Fibroblast of lung (primary cell): ENCODE measurements at regions not wholly inside any gene's neighbourhood (a gene's known extent, or its start where the extent isn't known, plus 50 kb on each side); places are given as distances from the start of the nearest gene placed in this dataset.
"Not testable (repeated sequence)": the region's sequence is repeated elsewhere in the genome, so short reads cannot be mapped to it uniquely, and the experiment has no call there.

Experiments
- DNase-seq, 2 donors: peaks; one replicate each; pipeline versions ENCODE4 v3.0.0 to v3.0.0-alpha.2; 2010; ENCODE audit warnings: low read depth in 2 of 2
- H2AFZ ChIP-seq: 2 replicates; pipeline ENCODE4 v1.5.1; 2012; ENCODE audit warnings: low read length, control low read depth, inconsistent platforms
- H3K27ac ChIP-seq: 2 replicates; pipeline ENCODE4 v1.5.1; 2011; ENCODE audit warnings: low read length, control low read depth; ENCODE audit not compliant: insufficient read depth
- H3K27me3 ChIP-seq: 2 replicates; pipeline ENCODE4 v1.5.1; 2011; ENCODE audit warnings: mild to moderate bottlenecking, low read length; ENCODE audit not compliant: control insufficient read depth, insufficient read depth
- H3K36me3 ChIP-seq: 2 replicates; pipeline ENCODE4 v1.5.1; 2011; ENCODE audit warnings: low read length; ENCODE audit not compliant: control insufficient read depth, insufficient read depth
- H3K4me1 ChIP-seq: 2 replicates; pipeline ENCODE4 v1.5.1; 2011; ENCODE audit warnings: low read length; ENCODE audit not compliant: control insufficient read depth, insufficient read depth; ENCODE audit errors: extremely low read depth
- H3K4me2 ChIP-seq: 2 replicates; pipeline ENCODE4 v1.5.1; 2011; ENCODE audit warnings: low read length, control low read depth; ENCODE audit not compliant: insufficient read depth; ENCODE audit errors: extremely low read depth
- H3K4me3 ChIP-seq, 4 experiments: fragments of 200-600 bp in 1 of 4; sonication (generic) in 1 of 4; replicated peaks in 1 of 4; 2 replicates each; pipeline ENCODE4 v1.5.1; 2011 to 2016; ENCODE audit warnings: low read length in 4 of 4, low read depth in 3 of 4, mild to moderate bottlenecking in 3 of 4, control low read depth in 2 of 4, inconsistent platforms in 1 of 4, mixed read lengths in 1 of 4; ENCODE audit not compliant: insufficient read depth in 1 of 4; ENCODE audit errors: control extremely low read depth in 1 of 4
- H3K79me2 ChIP-seq: 2 replicates; pipeline ENCODE4 v1.5.1; 2012; ENCODE audit warnings: mild to moderate bottlenecking, low read length, inconsistent platforms; ENCODE audit not compliant: control insufficient read depth, insufficient read depth
- H3K9ac ChIP-seq: 2 replicates; pipeline ENCODE4 v1.5.1; 2011; ENCODE audit warnings: mild to moderate bottlenecking, low read length, control low read depth; ENCODE audit not compliant: insufficient read depth
- H3K9me3 ChIP-seq: 2 replicates; pipeline ENCODE4 v1.5.1; 2012; ENCODE audit warnings: low read depth, low read length; ENCODE audit not compliant: control insufficient read depth, insufficient read depth
- H4K20me1 ChIP-seq: 2 replicates; pipeline ENCODE4 v1.5.1; 2011; ENCODE audit warnings: low read length; ENCODE audit not compliant: control insufficient read depth, insufficient read depth; ENCODE audit errors: extremely low read depth
- EZH2 ChIP-seq: IDR thresholded peaks from 2 replicates; pipeline ENCODE4 v1.5.1; 2012; ENCODE audit warnings: low read length, control low read depth, mild to moderate bottlenecking; ENCODE audit errors: missing control alignments
- TF ChIP-seq, protein P1 (sequence below), 2 donors: IDR thresholded peaks in 1 of 2; conservative IDR thresholded peaks in 1 of 2; 1 replicate in 1 of 2; 2 replicates in 1 of 2; pipeline ENCODE4 v1.5.1; 2011 to 2012; ENCODE audit warnings: low read length in 2 of 2, control low read depth in 1 of 2, inconsistent platforms in 1 of 2, low read depth in 1 of 2, mild to moderate bottlenecking in 1 of 2

DNA sequence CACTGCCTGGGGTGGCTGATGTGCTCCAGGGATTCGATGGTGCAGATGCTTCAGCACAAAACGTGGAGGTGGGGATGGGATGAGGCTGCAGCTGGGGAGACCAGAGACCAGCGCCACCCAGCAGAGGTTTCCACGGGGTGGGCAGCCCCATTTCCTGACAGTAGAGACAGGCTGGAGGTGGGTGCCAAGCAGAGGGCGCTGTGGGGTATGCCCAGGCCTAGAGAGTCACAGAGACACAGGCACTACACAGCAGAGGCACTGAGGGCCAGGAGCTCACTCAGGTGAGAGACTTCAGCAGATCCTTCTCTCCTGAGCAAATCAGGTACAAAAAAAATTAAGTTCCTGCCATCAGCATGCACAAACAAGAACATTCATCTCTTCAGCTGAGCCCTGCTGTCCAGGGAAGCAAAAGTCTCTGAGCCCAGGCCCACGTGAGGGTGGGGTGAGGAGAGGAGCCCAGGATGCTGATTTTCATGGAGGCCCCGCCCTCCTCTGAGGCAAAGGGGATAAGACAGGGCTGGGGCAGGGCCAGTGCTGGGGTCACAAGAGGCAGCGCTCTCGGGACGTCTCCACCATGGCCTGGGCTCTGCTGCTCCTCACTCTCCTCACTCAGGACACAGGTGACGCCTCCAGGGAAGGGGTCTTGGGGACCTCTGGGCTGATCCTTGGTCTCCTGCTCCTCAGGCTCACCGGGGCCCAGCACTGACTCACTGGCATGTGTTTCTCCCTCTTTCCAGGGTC is 53.1 kb downstream of the GGTLC2 start:
- no peak overlapping the region for H3K4me3 ChIP-seq

DNA sequence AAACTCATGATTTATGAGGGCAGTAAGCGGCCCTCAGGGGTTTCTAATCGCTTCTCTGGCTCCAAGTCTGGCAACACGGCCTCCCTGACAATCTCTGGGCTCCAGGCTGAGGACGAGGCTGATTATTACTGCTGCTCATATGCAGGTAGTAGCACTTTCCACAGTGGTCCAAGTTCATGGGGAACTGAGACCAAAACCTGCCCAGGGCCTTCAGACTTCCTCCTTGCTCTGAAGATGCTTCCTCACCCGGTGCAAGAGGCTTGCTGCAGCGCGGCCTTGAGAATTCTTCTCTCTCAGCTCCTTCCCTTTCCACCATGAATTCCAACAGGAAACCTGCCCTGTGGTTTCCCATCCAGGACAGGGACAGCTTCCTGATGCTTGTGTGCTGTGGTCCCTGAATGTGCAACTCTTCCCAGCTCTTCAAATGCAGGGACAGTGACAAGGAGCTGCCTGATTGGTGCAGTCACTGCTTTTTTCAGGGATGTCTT is 53.9 kb downstream of the GGTLC2 start:
- no peaks in the 10 kb centered on the region for H3K79me2 ChIP-seq
- no peak overlapping the region for H3K9ac ChIP-seq
- no peaks in the 10 kb centered on the region for H3K9me3 ChIP-seq
- H3K4me3 ChIP-seq, result no peak overlapping the region
- DNase-seq, result no peak
- H3K27me3 ChIP-seq, result no peaks in the 10 kb centered on the region
- no peak overlapping the region for H3K27ac ChIP-seq
- H3K36me3 ChIP-seq, result no peaks in the 10 kb centered on the region
- no peaks in the 10 kb centered on the region for H3K4me1 ChIP-seq
- no peak overlapping the region for H3K4me2 ChIP-seq
- H4K20me1 ChIP-seq, result no peaks in the 10 kb centered on the region
- H2AFZ ChIP-seq, result no peak overlapping the region
- TF ChIP-seq EZH2, result no peak
- TF ChIP-seq, protein P1, sequence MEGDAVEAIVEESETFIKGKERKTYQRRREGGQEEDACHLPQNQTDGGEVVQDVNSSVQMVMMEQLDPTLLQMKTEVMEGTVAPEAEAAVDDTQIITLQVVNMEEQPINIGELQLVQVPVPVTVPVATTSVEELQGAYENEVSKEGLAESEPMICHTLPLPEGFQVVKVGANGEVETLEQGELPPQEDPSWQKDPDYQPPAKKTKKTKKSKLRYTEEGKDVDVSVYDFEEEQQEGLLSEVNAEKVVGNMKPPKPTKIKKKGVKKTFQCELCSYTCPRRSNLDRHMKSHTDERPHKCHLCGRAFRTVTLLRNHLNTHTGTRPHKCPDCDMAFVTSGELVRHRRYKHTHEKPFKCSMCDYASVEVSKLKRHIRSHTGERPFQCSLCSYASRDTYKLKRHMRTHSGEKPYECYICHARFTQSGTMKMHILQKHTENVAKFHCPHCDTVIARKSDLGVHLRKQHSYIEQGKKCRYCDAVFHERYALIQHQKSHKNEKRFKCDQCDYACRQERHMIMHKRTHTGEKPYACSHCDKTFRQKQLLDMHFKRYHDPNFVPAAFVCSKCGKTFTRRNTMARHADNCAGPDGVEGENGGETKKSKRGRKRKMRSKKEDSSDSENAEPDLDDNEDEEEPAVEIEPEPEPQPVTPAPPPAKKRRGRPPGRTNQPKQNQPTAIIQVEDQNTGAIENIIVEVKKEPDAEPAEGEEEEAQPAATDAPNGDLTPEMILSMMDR (conservative IDR thresholded peaks at IDR 0.05 in 1 of 2, IDR thresholded peaks at IDR 0.05 in 1 of 2; ENCODE audit: low read depth in 1 of 2, low read length in 2 of 2), result no peak

More for the DNA sequence above, 53.1 kb downstream of the GGTLC2 start:
- no peak overlapping the region for H2AFZ ChIP-seq
- no peaks in the 10 kb centered on the region for H3K36me3 ChIP-seq
- H3K27me3 ChIP-seq, result no peaks in the 10 kb centered on the region
- H4K20me1 ChIP-seq, result no peaks in the 10 kb centered on the region
- H3K9ac ChIP-seq, result no peak overlapping the region
- no peaks in the 10 kb centered on the region for H3K9me3 ChIP-seq
- H3K79me2 ChIP-seq, result no peaks in the 10 kb centered on the region
- no peaks in the 10 kb centered on the region for H3K4me1 ChIP-seq
- no peak for TF ChIP-seq EZH2
- TF ChIP-seq, protein P1 (conservative IDR thresholded peaks at IDR 0.05 in 1 of 2, IDR thresholded peaks at IDR 0.05 in 1 of 2; ENCODE audit: low read depth in 1 of 2, low read length in 2 of 2), result no peak
- no peak overlapping the region for H3K27ac ChIP-seq
- no peak for DNase-seq
- H3K4me2 ChIP-seq, result no peak overlapping the region

DNA sequence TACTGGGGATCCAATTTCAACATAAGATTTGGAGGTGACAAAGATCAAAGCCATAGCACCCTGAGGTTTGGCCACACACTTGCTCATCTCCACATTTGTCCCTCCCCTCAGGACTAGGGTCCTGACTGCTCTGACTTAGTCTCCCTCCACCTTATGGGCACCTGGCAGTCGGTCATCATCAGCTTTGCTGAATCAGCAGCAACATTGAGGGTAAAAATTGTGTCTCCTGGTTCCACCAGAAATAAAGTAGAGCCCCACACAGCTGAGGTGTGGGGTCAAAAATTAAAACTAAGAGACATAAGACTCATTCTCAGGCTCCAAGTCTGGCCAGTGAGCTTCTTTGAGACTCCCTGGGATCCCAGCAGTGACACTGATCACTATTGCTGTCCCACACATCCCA is 56.2 kb downstream of the GGTLC2 start:
- no peak for DNase-seq
- no peak overlapping the region for H3K4me2 ChIP-seq
- no peak for TF ChIP-seq EZH2
- TF ChIP-seq, protein P1 (conservative IDR thresholded peaks at IDR 0.05 in 1 of 2, IDR thresholded peaks at IDR 0.05 in 1 of 2; ENCODE audit: low read depth in 1 of 2, low read length in 2 of 2), result no peak
- H3K4me1 ChIP-seq, result no peaks in the 10 kb centered on the region
- H3K9ac ChIP-seq, result no peak overlapping the region
- no peaks in the 10 kb centered on the region for H3K27me3 ChIP-seq
- H4K20me1 ChIP-seq, result no peaks in the 10 kb centered on the region
- H3K27ac ChIP-seq, result no peak overlapping the region
- no peaks in the 10 kb centered on the region for H3K9me3 ChIP-seq
- no peak overlapping the region for H2AFZ ChIP-seq
- H3K79me2 ChIP-seq, result no peaks in the 10 kb centered on the region
- no peaks in the 10 kb centered on the region for H3K36me3 ChIP-seq
- no peak overlapping the region for H3K4me3 ChIP-seq

DNA sequence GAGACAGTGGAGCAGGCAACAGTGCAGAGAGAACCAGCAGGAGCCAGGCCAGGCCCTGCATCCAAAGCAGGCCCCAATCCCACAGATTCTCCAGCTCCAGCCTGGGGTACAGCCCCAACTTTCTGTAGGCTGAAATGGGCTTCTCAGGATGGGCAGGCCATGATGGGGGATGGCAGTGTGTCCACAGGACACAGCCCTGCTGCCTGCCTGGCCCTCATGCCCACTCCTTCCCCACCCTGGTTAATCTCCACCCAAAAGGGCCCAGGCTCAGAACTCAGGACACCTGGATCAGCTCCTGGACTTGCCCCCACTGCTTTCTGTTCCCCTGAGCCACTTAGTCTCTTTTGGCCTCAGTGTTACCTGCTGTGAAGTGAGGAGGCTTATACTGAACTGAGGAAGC is 57.1 kb downstream of the GGTLC2 start:
- H3K9ac ChIP-seq, H3K27me3 ChIP-seq, H3K4me2 ChIP-seq, H4K20me1 ChIP-seq, H3K4me1 ChIP-seq, DNase-seq, H3K27ac ChIP-seq, H3K9me3 ChIP-seq, H2AFZ ChIP-seq, H3K4me3 ChIP-seq, H3K36me3 ChIP-seq, H3K79me2 ChIP-seq: not testable (repeated sequence)
